ENCODE measurements at regions not wholly inside any gene's neighbourhood (a gene's known extent, or its start where the extent isn't known, plus 50 kb on each side); places are given as distances from the start of the nearest gene placed in this dataset.

DNA sequence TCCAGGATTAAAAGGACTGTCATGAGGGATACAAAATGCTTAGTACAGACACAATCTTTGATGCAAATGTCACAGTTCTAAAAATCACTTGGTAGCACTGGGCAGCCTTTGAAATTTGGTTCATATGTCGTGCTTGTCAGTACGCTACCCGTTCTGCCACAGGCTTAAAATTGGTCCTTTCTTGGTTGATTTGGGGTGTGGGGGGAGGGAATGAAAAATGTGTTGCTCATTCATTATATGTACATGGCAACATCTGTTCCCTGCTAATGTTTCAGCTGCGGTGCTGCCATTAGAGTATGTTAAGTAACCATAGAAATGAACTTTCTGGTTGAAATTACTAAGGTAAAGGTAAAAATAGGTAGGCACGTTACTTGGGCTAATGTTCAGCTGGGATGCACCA lies 155.4 kb upstream of the ARHGAP5 start:
- Histone ChIP-seq H3K4me2 (ENCODE audit: low read length) (no peak overlapping the region), H3K4me3 (ENCODE audit: low read length) (no peak overlapping the region), H3K4me1 (ENCODE audit: low read length) (no peaks in the 10 kb centered on the region), H2AFZ (ENCODE audit: low read depth, low read length) (no peak overlapping the region), H3K27ac (ENCODE audit: low read length) (no peak overlapping the region), H3K36me3 (replicated peaks; ENCODE audit: low read depth, low read length) (no peaks in the 10 kb centered on the region), H4K20me1 (ENCODE audit: insufficient read depth, low read length) (no peaks in the 10 kb centered on the region), H3K79me2 (ENCODE audit: low read length) (no peaks in the 10 kb centered on the region), H3K9me3 (ENCODE audit: insufficient read depth, low read length) (no peaks in the 10 kb centered on the region), H3K27me3 (ENCODE audit: low read depth, low read length) (no peaks in the 10 kb centered on the region), H3K9ac (ENCODE audit: low read length) (no peak overlapping the region)
- TF ChIP-seq EZH2phosphoT487 (IDR thresholded peaks at IDR 0.05; ENCODE audit: low read depth): no peak

- H2AFZ ChIP-seq (ENCODE audit: low read depth, low read length): no peak overlapping the region
- no peaks in the 10 kb centered on the region for H3K9me3 ChIP-seq (ENCODE audit: insufficient read depth, low read length)
- H3K4me2 ChIP-seq (ENCODE audit: low read length): no peak overlapping the region
- H3K79me2 ChIP-seq (ENCODE audit: low read length): no peaks in the 10 kb centered on the region
- H3K27me3 ChIP-seq (ENCODE audit: low read depth, low read length): no peaks in the 10 kb centered on the region
- H3K4me3 ChIP-seq (ENCODE audit: low read length): no peak overlapping the region
- H3K9ac ChIP-seq (ENCODE audit: low read length): no peak overlapping the region
- H3K4me1 ChIP-seq (ENCODE audit: low read length): 0 out of 2 replicates have a peak, but pooled peaks cover 5% of the 10 kb centered on the region
- no peaks in the 10 kb centered on the region for H3K36me3 ChIP-seq (replicated peaks; ENCODE audit: low read depth, low read length)
- TF ChIP-seq, protein P1, sequence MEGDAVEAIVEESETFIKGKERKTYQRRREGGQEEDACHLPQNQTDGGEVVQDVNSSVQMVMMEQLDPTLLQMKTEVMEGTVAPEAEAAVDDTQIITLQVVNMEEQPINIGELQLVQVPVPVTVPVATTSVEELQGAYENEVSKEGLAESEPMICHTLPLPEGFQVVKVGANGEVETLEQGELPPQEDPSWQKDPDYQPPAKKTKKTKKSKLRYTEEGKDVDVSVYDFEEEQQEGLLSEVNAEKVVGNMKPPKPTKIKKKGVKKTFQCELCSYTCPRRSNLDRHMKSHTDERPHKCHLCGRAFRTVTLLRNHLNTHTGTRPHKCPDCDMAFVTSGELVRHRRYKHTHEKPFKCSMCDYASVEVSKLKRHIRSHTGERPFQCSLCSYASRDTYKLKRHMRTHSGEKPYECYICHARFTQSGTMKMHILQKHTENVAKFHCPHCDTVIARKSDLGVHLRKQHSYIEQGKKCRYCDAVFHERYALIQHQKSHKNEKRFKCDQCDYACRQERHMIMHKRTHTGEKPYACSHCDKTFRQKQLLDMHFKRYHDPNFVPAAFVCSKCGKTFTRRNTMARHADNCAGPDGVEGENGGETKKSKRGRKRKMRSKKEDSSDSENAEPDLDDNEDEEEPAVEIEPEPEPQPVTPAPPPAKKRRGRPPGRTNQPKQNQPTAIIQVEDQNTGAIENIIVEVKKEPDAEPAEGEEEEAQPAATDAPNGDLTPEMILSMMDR (IDR thresholded peaks at IDR 0.05; ENCODE audit: low read depth, low read length): peak; percentile 78
- no peak for TF ChIP-seq EZH2phosphoT487 (IDR thresholded peaks at IDR 0.05; ENCODE audit: low read depth)
- H4K20me1 ChIP-seq (ENCODE audit: insufficient read depth, low read length): no peaks in the 10 kb centered on the region
- H3K27ac ChIP-seq (ENCODE audit: low read length): no peak overlapping the region
Measured at GRCh38 chr14:31926123-31926522, 151.0 kb upstream of the ARHGAP5 start.

DNA sequence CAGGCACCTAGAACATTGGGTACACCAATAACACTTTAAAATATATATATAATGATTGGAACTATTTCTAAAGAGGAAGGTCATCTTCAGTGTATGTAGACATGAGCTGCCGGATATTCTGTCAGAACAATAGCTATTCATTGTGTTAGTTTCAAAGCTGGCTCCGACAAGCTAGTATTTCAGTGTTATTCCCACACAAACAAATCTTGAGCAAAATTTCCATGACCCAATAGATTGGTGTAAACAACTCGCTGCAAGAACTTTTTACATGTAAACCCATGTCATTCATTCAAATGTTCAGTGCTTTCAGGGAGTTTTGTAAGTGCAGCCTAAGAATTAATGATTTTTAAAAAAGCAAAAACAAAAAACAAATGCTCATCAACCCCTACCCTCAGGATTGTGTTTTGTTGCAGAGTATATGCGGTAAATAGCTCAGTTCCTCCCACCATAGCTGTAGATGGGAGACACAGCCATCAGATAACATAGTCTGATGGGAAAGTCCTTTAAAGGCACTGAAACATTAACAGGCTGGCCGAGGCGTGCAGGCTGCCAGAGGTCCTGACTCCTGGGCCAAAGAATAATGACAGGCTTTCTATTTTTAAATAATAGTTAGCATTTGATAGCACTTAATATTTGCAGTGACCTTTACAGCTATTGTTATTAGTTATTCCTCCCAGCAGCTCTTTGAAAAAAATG lies 150.3 kb upstream of the ARHGAP5 start:
- H3K4me2 ChIP-seq (ENCODE audit: low read length): no peak overlapping the region
- H3K4me1 ChIP-seq (ENCODE audit: low read length): 0 out of 2 replicates have a peak, but pooled peaks cover 5% of the 10 kb centered on the region
- no peaks in the 10 kb centered on the region for H4K20me1 ChIP-seq (ENCODE audit: insufficient read depth, low read length)
- no peaks in the 10 kb centered on the region for H3K9me3 ChIP-seq (ENCODE audit: insufficient read depth, low read length)
- H3K36me3 ChIP-seq (replicated peaks; ENCODE audit: low read depth, low read length): no peaks in the 10 kb centered on the region
- H3K27me3 ChIP-seq (ENCODE audit: low read depth, low read length): no peaks in the 10 kb centered on the region
- no peak overlapping the region for H3K4me3 ChIP-seq (ENCODE audit: low read length)
- H3K27ac ChIP-seq (ENCODE audit: low read length): no peak overlapping the region
- no peak overlapping the region for H3K9ac ChIP-seq (ENCODE audit: low read length)
- no peak overlapping the region; the same call in 1 of the 2 replicates for H2AFZ ChIP-seq (ENCODE audit: low read depth, low read length)
- H3K79me2 ChIP-seq (ENCODE audit: low read length): no peaks in the 10 kb centered on the region
- no peak for TF ChIP-seq EZH2phosphoT487 (IDR thresholded peaks at IDR 0.05; ENCODE audit: low read depth)
- TF ChIP-seq, protein P1 (IDR thresholded peaks at IDR 0.05; ENCODE audit: low read depth, low read length): no peak

DNA sequence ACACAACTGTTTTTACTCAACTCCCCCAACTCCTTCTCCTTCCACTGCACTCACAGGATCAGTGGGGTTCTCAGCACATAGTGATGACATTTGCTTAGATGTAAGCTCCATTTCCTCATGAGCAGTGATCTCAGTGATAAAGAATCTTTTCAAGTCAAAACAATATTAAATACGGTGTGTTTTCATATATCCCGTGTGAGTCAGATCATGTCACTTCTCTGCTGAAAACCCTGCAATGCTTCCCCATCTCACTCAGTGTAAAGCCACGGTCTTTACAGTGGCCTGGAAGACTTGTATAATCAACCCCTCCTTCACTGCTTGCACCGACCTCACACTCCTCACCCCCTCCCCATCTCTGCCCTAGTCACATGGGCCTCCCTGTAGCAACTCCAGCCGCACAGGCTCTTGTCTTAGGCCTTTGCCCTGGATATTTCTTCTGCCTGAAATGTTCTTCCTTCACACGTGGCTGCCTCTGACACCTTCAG lies 149.7 kb upstream of the ARHGAP5 start:
- Histone ChIP-seq H3K27ac (ENCODE audit: low read length) (no peak overlapping the region), H3K79me2 (ENCODE audit: low read length) (no peaks in the 10 kb centered on the region), H3K9ac (ENCODE audit: low read length) (no peak overlapping the region), H3K4me2 (ENCODE audit: low read length) (no peak overlapping the region), H2AFZ (ENCODE audit: low read depth, low read length) (no peak overlapping the region; the same call in 1 of the 2 replicates), H4K20me1 (ENCODE audit: insufficient read depth, low read length) (no peaks in the 10 kb centered on the region), H3K27me3 (ENCODE audit: low read depth, low read length) (no peaks in the 10 kb centered on the region), H3K4me1 (ENCODE audit: low read length) (0 out of 2 replicates have a peak, but pooled peaks cover 5% of the 10 kb centered on the region), H3K4me3 (ENCODE audit: low read length) (no peak overlapping the region), H3K36me3 (replicated peaks; ENCODE audit: low read depth, low read length) (no peaks in the 10 kb centered on the region), H3K9me3 (ENCODE audit: insufficient read depth, low read length) (no peaks in the 10 kb centered on the region)
- TF ChIP-seq, protein P1 (IDR thresholded peaks at IDR 0.05; ENCODE audit: low read depth, low read length): no peak
- no peak for TF ChIP-seq EZH2phosphoT487 (IDR thresholded peaks at IDR 0.05; ENCODE audit: low read depth)

All from OCI-LY3 (cell line).